ENCODE measurements at regions not wholly inside any gene's neighbourhood (a gene's known extent, or its start where the extent isn't known, plus 50 kb on each side); places are given as distances from the start of the nearest gene placed in this dataset.
"Not testable (repeated sequence)": the region's sequence is repeated elsewhere in the genome, so short reads cannot be mapped to it uniquely, and the experiment has no call there.

GRCh38 chr16:88311860-88312259 is 70.9 kb upstream of the ZNF469 start:
- H4K5ac ChIP-seq (ENCODE audit: insufficient read length, low read depth, low read length); FAIRE-seq; H4K8ac ChIP-seq (ENCODE audit: extremely low read depth, insufficient read depth, low read length); H2BK20ac ChIP-seq (ENCODE audit: low read length); H3K23me2 ChIP-seq (ENCODE audit: low read depth, low read length); H3K36me3 ChIP-seq (ENCODE audit: control insufficient read depth in 2 of 4, insufficient read depth in 4 of 4, low read length in 3 of 4); H2AFZ ChIP-seq (ENCODE audit: low read length); H3K27ac ChIP-seq (ENCODE audit: low read depth, low read length); H3K79me1 ChIP-seq (ENCODE audit: low read depth, low read length); H2BK12ac ChIP-seq (ENCODE audit: low read depth, low read length); H3K14ac ChIP-seq (ENCODE audit: insufficient read length); H3K18ac ChIP-seq (ENCODE audit: extremely low read depth, low read length); H2BK5ac ChIP-seq (ENCODE audit: low read depth, low read length); H3K4me3 ChIP-seq (ENCODE audit: extremely low read depth in 1 of 4, insufficient read depth in 2 of 4, low read depth in 3 of 4, low read length in 4 of 4); H3K4me1 ChIP-seq (replicated peaks in 1 of 4; ENCODE audit: control insufficient read depth in 3 of 4, insufficient read depth in 4 of 4, low read length in 3 of 4); H4K20me1 ChIP-seq (replicated peaks in 1 of 2; ENCODE audit: control insufficient read depth in 1 of 2, insufficient read depth in 2 of 2, low read length in 2 of 2); H3K4ac ChIP-seq (replicated peaks; ENCODE audit: insufficient read length, low read depth, low read length); H3K23ac ChIP-seq (ENCODE audit: insufficient read length); H3K27me3 ChIP-seq (replicated peaks in 1 of 4; ENCODE audit: control insufficient read depth in 3 of 4, extremely low read depth in 1 of 4, insufficient read depth in 3 of 4, low read length in 3 of 4); H4K91ac ChIP-seq (replicated peaks; ENCODE audit: insufficient read length, low read length); H3K56ac ChIP-seq (replicated peaks; ENCODE audit: insufficient read length, low read depth, low read length); POLR2A ChIA-PET (ENCODE audit: partially characterized antibody); H2BK120ac ChIP-seq (replicated peaks; ENCODE audit: low read depth, low read length); DNase-seq (ENCODE audit: low read depth in 1 of 2, low spot score in 2 of 2); H2BK15ac ChIP-seq (ENCODE audit: low read length); H3K4me2 ChIP-seq (ENCODE audit: insufficient read depth in 1 of 2, low read depth in 2 of 2, low read length in 2 of 2); H3K9ac ChIP-seq (replicated peaks in 1 of 4; ENCODE audit: extremely low read depth in 1 of 4, low read depth in 3 of 4, low read length in 3 of 4); H3K79me2 ChIP-seq (ENCODE audit: control insufficient read depth in 1 of 2, insufficient read depth in 2 of 2, low read length in 2 of 2); H2AK5ac ChIP-seq (ENCODE audit: low read depth, low read length): not testable (repeated sequence)
- CTCF ChIA-PET (ENCODE audit: partially characterized antibody), result interaction anchor here (1.0 to 1.2 kb wide), 2 partner anchors 11 to 25 kb away, joined by 3 read pairs; no protein-coding TSS in a partner anchor
- H3K9me3 ChIP-seq (ENCODE audit: insufficient read depth in 2 of 2, low read depth in 1 of 2, low read length in 1 of 2), result peaks cover 0 to 10% of the 10 kb centered on the region in 2 experiments; a peak in 2 of 4 replicates

All from H1 (cell line).